Progenitor cell of endocrine pancreas (in vitro differentiated cells): ENCODE measurements at regions not wholly inside any gene's neighbourhood (a gene's known extent, or its start where the extent isn't known, plus 50 kb on each side); places are given as distances from the start of the nearest gene placed in this dataset.
"Not testable (repeated sequence)": the region's sequence is repeated elsewhere in the genome, so short reads cannot be mapped to it uniquely, and the experiment has no call there.

Experiments used
- DNase-seq: peaks from one replicate; pipeline ENCODE4 v3.0.0; 2021; ENCODE audit warnings: low spot score; ENCODE audit not compliant: unreplicated experiment
- H3K27ac Mint-ChIP-seq: 2 replicates; pipeline ENCODE4 v1.8.0; 2021; ENCODE audit warnings: mild to moderate bottlenecking, moderate library complexity, mixed read lengths
- H3K27me3 Mint-ChIP-seq: 2 replicates; pipeline ENCODE4 v1.8.0; 2021; ENCODE audit warnings: mixed read lengths
- H3K36me3 Mint-ChIP-seq: 2 replicates; pipeline ENCODE4 v1.8.0; 2022; ENCODE audit warnings: mixed read lengths; ENCODE audit not compliant: insufficient read depth
- H3K4me1 Mint-ChIP-seq: 2 replicates; pipeline ENCODE4 v1.8.0; 2021; ENCODE audit warnings: low read depth, mixed read lengths
- H3K4me3 Mint-ChIP-seq: 2 replicates; pipeline ENCODE4 v1.8.0; 2021; ENCODE audit warnings: low read depth, mild to moderate bottlenecking, moderate library complexity, mixed read lengths
- H3K9me3 Mint-ChIP-seq: 2 replicates; pipeline ENCODE4 v1.8.0; 2021; ENCODE audit warnings: low read depth, mixed read lengths
- CTCF ChIP-seq: fragments of 200-600 bp; sonication (generic); IDR thresholded peaks from one replicate; pipeline ENCODE4 v1.5.0; 2021; ENCODE audit warnings: antibody characterized with exemption, mild to moderate bottlenecking; ENCODE audit not compliant: unreplicated experiment

DNA sequence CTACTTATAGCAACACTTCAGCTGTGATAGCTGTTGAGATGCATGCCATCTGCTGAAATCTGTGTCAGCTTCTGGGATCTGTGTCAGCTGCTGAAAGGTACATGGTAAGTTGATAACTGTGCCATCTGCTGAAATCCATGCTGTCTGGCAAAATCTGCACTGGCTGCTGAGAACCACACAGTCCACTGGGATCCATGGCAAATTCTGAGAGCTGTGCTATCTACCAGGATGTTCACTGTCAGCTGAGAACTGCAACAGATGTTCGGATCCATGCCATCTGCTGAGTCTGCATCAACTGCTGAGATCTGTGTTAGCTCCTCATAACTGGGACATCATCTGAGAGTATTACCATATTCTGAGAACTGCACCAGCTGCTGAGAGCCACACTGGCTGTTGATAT, 430.5 kb upstream of the POU3F4 start:
- H3K27ac Mint-ChIP-seq = no peak overlapping the region
- no peak overlapping the region for H3K4me3 Mint-ChIP-seq
- DNase-seq = no peak
- peaks cover 34% of the 10 kb centered on the region for H3K9me3 Mint-ChIP-seq
- H3K36me3 Mint-ChIP-seq = no peaks in the 10 kb centered on the region
- no peak for TF ChIP-seq CTCF
- H3K27me3 Mint-ChIP-seq = no peaks in the 10 kb centered on the region
- no peaks in the 10 kb centered on the region for H3K4me1 Mint-ChIP-seq

- H3K9me3 Mint-ChIP-seq = peaks cover 9% of the 10 kb centered on the region
- no peak for TF ChIP-seq CTCF
- DNase-seq = no peak
- no peaks in the 10 kb centered on the region for H3K27me3 Mint-ChIP-seq
- no peaks in the 10 kb centered on the region for H3K4me1 Mint-ChIP-seq
- no peak overlapping the region for H3K4me3 Mint-ChIP-seq
- no peak overlapping the region for H3K27ac Mint-ChIP-seq
- H3K36me3 Mint-ChIP-seq = no peaks in the 10 kb centered on the region
These were observed 406.1 kb upstream of the POU3F4 start for GRCh38 chrX:83101961-83102360.

GRCh38 chrX:83108278-83108677, 399.8 kb upstream of the POU3F4 start:
- no peaks in the 10 kb centered on the region for H3K27me3 Mint-ChIP-seq
- H3K4me3 Mint-ChIP-seq = no peak overlapping the region
- TF ChIP-seq CTCF = no peak
- no peaks in the 10 kb centered on the region for H3K4me1 Mint-ChIP-seq
- no peak overlapping the region for H3K27ac Mint-ChIP-seq
- H3K9me3 Mint-ChIP-seq = peaks cover 3% of the 10 kb centered on the region
- no peak for DNase-seq
- H3K36me3 Mint-ChIP-seq = no peaks in the 10 kb centered on the region

DNA sequence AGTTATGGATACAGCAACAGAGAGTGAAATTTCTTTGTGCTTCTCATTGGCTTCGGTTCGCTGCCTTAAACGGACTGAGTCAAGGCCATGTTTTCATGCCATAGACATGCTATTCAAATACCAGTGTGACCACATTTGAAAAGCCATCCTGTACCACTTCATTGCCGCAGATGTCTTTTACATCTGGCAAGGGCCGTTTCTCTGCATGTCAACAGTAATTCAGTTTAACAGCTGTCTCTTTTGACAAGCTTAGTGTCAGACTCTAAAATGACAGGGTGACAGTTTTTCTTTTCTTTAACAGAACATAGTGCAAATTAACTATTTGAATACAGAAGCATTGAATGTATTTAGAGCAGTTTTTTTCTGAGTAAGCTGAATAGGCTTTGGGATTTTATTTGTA, 362.2 kb upstream of the POU3F4 start:
- Mint-ChIP-seq H3K9me3 (peaks cover 3% of the 10 kb centered on the region), H3K4me3 (no peak overlapping the region), H3K36me3 (no peaks in the 10 kb centered on the region), H3K4me1 (no peaks in the 10 kb centered on the region), H3K27ac (no peak overlapping the region), H3K27me3 (no peaks in the 10 kb centered on the region)
- DNase-seq = no peak
- no peak for TF ChIP-seq CTCF

- no peak for TF ChIP-seq CTCF
- Mint-ChIP-seq H3K27ac (peak overlapping the region; percentile 14), H3K4me3 (no peak overlapping the region), H3K27me3 (no peaks in the 10 kb centered on the region), H3K9me3 (peaks cover 16% of the 10 kb centered on the region), H3K36me3 (no peaks in the 10 kb centered on the region), H3K4me1 (peaks cover 9% of the 10 kb centered on the region)
- no peak for DNase-seq
These were observed 348.0 kb upstream of the POU3F4 start for GRCh38 chrX:83160096-83160495.

- not testable (repeated sequence) for H3K36me3 Mint-ChIP-seq, H3K27me3 Mint-ChIP-seq, H3K4me3 Mint-ChIP-seq, DNase-seq, H3K27ac Mint-ChIP-seq, H3K9me3 Mint-ChIP-seq, H3K4me1 Mint-ChIP-seq
These were observed 344.0 kb upstream of the POU3F4 start for GRCh38 chrX:83164063-83164462.
